Aorta (tissue), 5 donors: ENCODE measurements at regions not wholly inside any gene's neighbourhood (a gene's known extent, or its start where the extent isn't known, plus 50 kb on each side); places are given as distances from the start of the nearest gene placed in this dataset.

ENCODE experiments used
- ATAC-seq: fragments of 200-7000 bp; cut with Tn5 transposase; one replicate; pipeline ENCODE4 v1.9.1; 2022; ENCODE audit warnings: moderate library complexity; ENCODE audit not compliant: low FRiP score
- DNase-seq, 2 donors: peaks; one replicate each; pipeline ENCODE4 v3.0.0-alpha.2; 2020
- H3K27ac ChIP-seq, 2 donors: one replicate each; pipeline ENCODE4 v1.5.1; 2013; ENCODE audit warnings: low read length in 2 of 2, mild to moderate bottlenecking in 2 of 2, moderate library complexity in 2 of 2, control low read depth in 1 of 2, inconsistent platforms in 1 of 2, low read depth in 1 of 2
- H3K27me3 ChIP-seq, 2 donors: one replicate each; pipeline ENCODE4 v1.6.1; 2013; ENCODE audit warnings: control low read depth in 1 of 2, low read length in 1 of 2, mild to moderate bottlenecking in 1 of 2, moderate library complexity in 1 of 2; ENCODE audit not compliant: insufficient read depth in 2 of 2, control insufficient read depth in 1 of 2
- H3K36me3 ChIP-seq, 2 donors: one replicate each; pipeline ENCODE4 v1.6.1; 2013; ENCODE audit warnings: control low read depth in 1 of 2, low read length in 1 of 2, mild to moderate bottlenecking in 1 of 2; ENCODE audit not compliant: insufficient read depth in 2 of 2, control insufficient read depth in 1 of 2
- H3K4me1 ChIP-seq, 2 donors: one replicate each; pipeline ENCODE4 v1.6.1; 2013; ENCODE audit warnings: low read length in 2 of 2, control low read depth in 1 of 2, mild to moderate bottlenecking in 1 of 2, moderate library complexity in 1 of 2; ENCODE audit not compliant: insufficient read depth in 2 of 2, control insufficient read depth in 1 of 2
- H3K4me3 ChIP-seq, 2 donors: one replicate each; pipeline ENCODE4 v1.5.1; 2013; ENCODE audit warnings: low read length in 2 of 2, control low read depth in 1 of 2, mild to moderate bottlenecking in 1 of 2
- H3K9me3 ChIP-seq: one replicate; pipeline ENCODE4 v1.6.1; 2013; ENCODE audit warnings: mild to moderate bottlenecking, low read length; ENCODE audit not compliant: control insufficient read depth
- WGBS, 2 donors: extraction: QIAGEN DNeasy Blood & Tissue Kit; methylation state at CpG; one replicate each; pipeline ENCODE4 v1.1.7; 2013; 5-methylcytosine and 5-hydroxymethylcytosine counted together
- intact Hi-C, 2 donors: fragments of 100-400 bp; cut with DNase I; formaldehyde crosslinking; loops; one replicate each; pipeline versions ENCODE4 v1.14.2 to v1.15.0; 2022
- donor health status: healthy with polysubstance abuse.
- donor health status: Bipolar disorder and iron deficiency.
- donor health status: DM: no; HTN: no; CAD: no.
- donor health status: DM: no; HTN: no; CAD: no.
- donor health status: DM: yes; HTN: yes; CAD: no.

DNA sequence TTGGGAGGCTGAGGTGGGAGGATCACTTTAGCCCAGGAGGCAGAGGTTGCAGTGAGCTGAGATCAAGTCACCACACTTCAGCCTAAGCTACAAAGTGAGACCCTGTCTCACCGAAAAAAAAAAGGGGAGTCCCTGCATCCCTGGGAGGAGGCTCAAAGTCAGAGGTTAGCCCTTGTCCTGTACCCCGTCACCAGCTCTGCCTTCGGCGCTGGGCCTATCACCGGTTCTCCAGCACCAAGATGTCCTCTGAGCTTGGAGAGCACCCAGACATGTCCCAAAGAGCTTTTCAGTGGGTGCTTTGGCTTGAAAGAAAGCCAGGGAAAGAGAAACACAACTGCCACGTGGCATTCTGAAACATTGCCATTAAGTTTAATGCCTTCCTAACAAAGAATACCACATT is 356.9 kb upstream of the TSHZ3 start:
- intact Hi-C loops, result no loop called here
- H3K27ac ChIP-seq, result no peak overlapping the region
- 81 to 84% methylated on average over 6 of the region's 6 CpGs for WGBS, 2 donors
- no peak for ATAC-seq
- H3K27me3 ChIP-seq, result no peaks in the 10 kb centered on the region
- peaks cover 10% of the 10 kb centered on the region for H3K9me3 ChIP-seq
- no peak for DNase-seq
- no peaks in the 10 kb centered on the region for H3K4me1 ChIP-seq
- H3K36me3 ChIP-seq, result no peaks in the 10 kb centered on the region
- H3K4me3 ChIP-seq, result no peak overlapping the region

DNA sequence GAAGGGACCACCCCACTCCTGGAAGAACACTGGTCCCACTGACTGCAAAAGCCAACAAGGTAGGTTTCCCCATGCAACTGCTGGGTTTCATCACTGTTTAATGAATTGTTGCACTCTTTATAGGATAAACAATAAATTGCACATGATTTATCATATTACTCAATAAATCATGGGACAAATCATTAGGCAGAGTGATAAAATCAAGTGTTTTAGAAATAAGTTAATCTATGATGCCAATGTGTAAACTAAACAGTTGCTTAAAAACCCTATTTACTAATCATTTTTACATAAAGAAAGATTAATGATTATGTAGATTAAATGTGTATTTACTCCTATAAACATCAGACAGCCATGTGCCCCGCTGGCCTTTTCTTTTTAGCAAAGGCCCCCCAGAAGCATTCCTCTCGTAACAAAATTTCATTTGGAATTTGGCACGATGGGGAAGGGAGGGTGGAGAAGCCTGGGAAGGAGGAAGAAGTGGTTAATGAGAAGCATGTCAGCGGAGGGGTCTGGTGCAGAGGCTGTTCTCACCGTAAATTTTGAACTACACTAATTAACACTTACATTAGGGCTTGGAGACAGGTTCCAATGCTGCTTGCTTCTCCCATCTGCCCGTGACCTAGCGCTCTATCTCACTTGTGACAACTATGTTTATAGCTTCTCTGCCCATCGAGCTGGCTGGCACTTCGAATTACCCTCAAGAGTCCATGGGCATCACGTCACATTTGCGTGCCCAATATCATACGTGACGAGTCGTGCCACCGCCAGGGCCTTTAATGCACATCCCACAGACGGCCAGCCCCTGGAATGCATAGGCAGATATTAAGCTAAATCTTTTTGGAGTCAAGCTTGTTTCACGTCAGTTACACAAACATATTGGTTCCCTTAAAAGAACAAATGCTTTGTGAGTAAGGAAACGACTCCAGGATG is 357.7 kb upstream of the TSHZ3 start:
- Histone ChIP-seq H3K4me1 (no peaks in the 10 kb centered on the region), H3K4me3 (no peak overlapping the region), H3K27me3 (no peaks in the 10 kb centered on the region), H3K36me3 (no peaks in the 10 kb centered on the region), H3K9me3 (peaks cover 9% of the 10 kb centered on the region), H3K27ac (no peak overlapping the region)
- DNase-seq (no peak), ATAC-seq (no peak)
- intact Hi-C loops, result no loop called here
- WGBS, 2 donors, result 67 to 73% methylated on average over 18 of the region's 18 CpGs

DNA sequence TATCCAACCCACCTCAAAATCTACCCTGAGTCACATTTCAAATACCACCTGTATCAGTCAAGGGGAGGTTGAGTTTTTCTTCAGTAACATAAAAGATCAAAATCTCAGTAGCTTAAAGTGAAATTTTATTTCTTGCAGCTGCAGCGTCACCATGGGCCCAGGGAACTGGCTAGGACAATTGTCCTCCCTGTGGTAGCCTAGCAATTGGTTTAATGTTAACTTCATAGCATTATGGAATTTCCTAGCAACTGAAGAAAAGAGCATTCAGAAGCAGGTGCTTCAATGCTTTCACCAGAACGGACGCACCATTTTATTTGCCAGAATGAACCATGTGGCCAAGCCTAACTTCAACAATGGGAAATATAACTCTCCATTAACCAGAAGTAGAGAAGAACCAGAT is 359.3 kb upstream of the TSHZ3 start:
- 79 to 83% methylated on average over 3 of the region's 3 CpGs for WGBS, 2 donors
- Histone ChIP-seq H3K36me3 (no peaks in the 10 kb centered on the region), H3K4me1 (no peaks in the 10 kb centered on the region), H3K27ac (no peak overlapping the region), H3K4me3 (no peak overlapping the region), H3K9me3 (peaks cover 2% of the 10 kb centered on the region), H3K27me3 (no peaks in the 10 kb centered on the region)
- intact Hi-C loops, result no loop called here
- no peak for ATAC-seq
- no peak for DNase-seq

DNA sequence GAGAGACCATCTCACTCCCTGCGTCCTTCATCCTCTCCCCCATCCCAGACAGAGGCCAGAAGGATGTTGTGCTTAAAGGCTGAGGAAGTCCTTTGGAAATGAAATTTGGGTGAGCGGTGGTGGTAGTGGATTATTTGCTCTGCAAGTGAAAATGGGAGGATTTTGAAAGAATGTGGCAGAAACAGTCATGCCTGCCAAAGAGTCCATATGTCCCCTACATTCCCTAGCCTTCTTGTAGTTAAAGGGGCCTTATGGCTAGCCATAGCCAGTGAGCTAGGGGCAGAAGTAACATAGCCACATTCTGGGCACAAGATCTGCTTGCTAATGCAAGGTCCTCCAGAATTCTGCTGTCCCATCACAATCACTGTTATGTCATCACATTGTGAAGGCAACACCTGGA is 360.2 kb upstream of the TSHZ3 start:
- Histone ChIP-seq H3K27ac (no peak overlapping the region), H3K4me1 (no peaks in the 10 kb centered on the region), H3K4me3 (no peak overlapping the region), H3K27me3 (no peaks in the 10 kb centered on the region), H3K9me3 (peaks cover under 1% of the 10 kb centered on the region), H3K36me3 (no peaks in the 10 kb centered on the region)
- WGBS, 2 donors, result 72 to 87% methylated on average over 2 of the region's 2 CpGs
- DNase-seq (no peak), ATAC-seq (no peak)
- intact Hi-C loops, result no loop called here

DNA sequence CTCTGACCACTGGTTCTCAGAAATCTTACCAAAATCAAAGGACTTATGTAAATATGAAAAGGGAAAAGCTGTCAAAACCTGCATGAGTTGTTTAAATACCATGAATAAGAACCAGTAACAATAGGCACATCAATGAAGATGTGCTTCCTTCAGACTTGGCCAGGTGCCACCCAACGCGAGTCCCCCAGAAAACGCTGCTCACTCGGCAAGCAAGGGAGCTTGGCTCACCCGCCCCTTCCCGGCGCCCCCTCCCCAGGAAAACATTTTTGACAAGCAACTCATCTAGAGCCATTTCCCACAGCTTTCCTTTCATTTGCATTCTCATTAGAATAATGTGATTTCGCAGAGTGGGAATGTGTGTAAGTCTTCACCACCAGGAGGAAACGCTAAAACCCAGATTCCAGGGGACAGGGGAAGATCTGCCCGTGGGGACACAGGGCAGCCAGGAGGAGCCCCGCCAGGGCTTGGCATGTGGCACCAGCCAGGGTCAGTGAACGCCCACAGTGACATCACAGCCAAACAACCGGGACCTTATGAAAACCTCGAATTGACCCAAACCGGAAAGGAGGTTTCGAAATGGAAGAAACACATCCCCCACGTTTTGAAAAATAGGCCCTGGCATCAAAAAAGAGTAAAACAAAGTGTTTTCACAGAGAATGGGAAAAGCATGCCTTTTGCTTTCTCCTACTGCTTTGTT is 366.2 kb upstream of the TSHZ3 start:
- no peak overlapping the region for H3K27ac ChIP-seq
- H3K4me3 ChIP-seq, result no peak overlapping the region
- no peak for ATAC-seq
- no peaks in the 10 kb centered on the region for H3K27me3 ChIP-seq
- intact Hi-C loops, result no loop called here
- DNase-seq, result no peak
- WGBS, 2 donors, result 41 to 59% methylated on average over 17 of the region's 17 CpGs
- no peaks in the 10 kb centered on the region for H3K36me3 ChIP-seq
- peaks cover 2% of the 10 kb centered on the region for H3K9me3 ChIP-seq
- no peaks in the 10 kb centered on the region for H3K4me1 ChIP-seq

DNA sequence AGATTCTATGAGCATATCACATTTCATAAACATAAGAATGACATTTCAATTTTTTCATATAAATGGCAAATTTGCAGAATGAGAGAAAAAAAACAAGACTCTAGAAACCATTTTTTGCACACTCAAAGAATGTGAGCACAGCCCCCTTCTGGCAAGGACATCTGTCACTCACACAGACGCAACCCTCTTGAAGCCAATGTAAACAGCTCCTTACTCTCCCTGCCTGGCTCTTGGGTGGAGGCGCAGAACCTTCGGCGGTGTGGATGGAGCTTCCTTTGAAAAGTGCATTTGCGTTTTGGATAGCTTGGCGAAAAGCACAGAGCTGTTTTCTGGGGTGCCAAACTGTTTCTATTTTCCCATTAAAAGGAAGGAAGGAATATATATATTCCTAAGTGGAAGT is 367.6 kb upstream of the TSHZ3 start:
- Histone ChIP-seq H3K27me3 (no peaks in the 10 kb centered on the region), H3K4me3 (no peak overlapping the region), H3K27ac (no peak overlapping the region), H3K4me1 (no peaks in the 10 kb centered on the region), H3K36me3 (no peaks in the 10 kb centered on the region), H3K9me3 (peaks cover 2% of the 10 kb centered on the region)
- no peak for DNase-seq
- WGBS, 2 donors, result 38 to 42% methylated on average over 6 of the region's 6 CpGs
- intact Hi-C loops, result no loop called here
- ATAC-seq, result no peak

DNA sequence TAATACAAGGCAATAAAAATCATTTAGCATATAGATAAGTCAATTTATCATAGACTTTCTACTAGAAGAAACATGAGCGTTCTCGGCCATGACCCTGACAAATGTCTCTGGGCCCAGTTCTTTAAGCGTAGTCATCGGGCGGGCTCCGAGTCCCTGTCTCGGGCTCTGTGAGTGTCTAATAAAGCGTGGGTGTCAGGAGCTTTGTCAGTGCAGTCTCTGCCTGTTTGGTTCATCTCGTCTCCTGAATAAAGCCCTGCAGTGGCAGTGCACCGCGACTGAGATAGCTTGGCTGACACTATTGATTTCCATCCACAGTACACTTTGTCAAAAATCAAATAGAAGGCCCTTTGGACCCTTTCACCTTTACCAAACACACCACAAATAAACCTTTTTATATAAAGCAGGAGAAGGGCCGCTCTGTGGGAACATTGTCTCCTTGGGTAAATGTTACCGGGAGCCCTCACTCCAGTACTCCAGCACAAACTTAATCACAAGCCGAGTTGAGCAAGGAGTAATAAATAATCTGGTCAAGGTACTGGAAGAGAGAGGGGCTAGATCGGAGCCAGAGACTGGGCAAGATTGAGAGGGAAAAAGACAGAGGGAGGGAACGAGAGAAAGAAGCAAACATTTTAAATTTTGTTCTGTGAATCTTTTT is 368.2 kb upstream of the TSHZ3 start:
- 40 to 57% methylated on average over 16 of the region's 16 CpGs for WGBS, 2 donors
- Histone ChIP-seq H3K9me3 (peaks cover 2% of the 10 kb centered on the region), H3K27me3 (no peaks in the 10 kb centered on the region), H3K27ac (no peak overlapping the region), H3K4me3 (no peak overlapping the region), H3K36me3 (no peaks in the 10 kb centered on the region), H3K4me1 (no peaks in the 10 kb centered on the region)
- intact Hi-C loops, result no loop called here
- no peak for DNase-seq
- ATAC-seq, result no peak

DNA sequence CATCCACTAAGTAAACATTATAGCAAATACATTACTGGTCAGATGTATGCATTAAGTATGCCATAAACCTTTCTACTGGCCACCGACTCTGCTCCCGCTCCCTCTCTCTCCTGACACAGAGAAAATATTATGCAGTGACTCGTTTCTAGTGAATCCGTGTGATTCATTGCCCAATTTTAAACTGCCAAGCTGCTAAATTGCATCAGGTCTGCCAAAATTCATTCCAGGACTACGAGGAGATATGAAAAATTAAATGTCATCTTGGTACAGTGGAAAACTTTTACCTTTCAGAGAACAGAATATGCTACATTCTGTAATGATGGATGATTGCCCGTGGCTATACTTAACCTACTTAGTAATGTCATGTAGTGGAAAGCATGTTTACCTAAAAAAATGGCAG is 368.8 kb upstream of the TSHZ3 start:
- H3K4me3 ChIP-seq, result no peak overlapping the region

More for the DNA sequence above, 368.8 kb upstream of the TSHZ3 start:
- DNase-seq (no peak), ATAC-seq (no peak)
- H3K36me3 ChIP-seq, result no peaks in the 10 kb centered on the region
- WGBS, 2 donors, result 5 to 9% methylated on average over 6 of the region's 6 CpGs
- intact Hi-C loops, result no loop called here
- H3K4me1 ChIP-seq, result no peaks in the 10 kb centered on the region
- peaks cover 2% of the 10 kb centered on the region for H3K9me3 ChIP-seq
- H3K27me3 ChIP-seq, result no peaks in the 10 kb centered on the region
- H3K27ac ChIP-seq, result no peak overlapping the region
